Neural progenitor cell (in vitro differentiated cells): ENCODE measurements at regions not wholly inside any gene's neighbourhood (a gene's known extent, or its start where the extent isn't known, plus 50 kb on each side); places are given as distances from the start of the nearest gene placed in this dataset.

ENCODE experiments used
- CTCF ChIP-seq: fragments of 200-600 bp; sonication (generic); IDR thresholded peaks from 2 replicates; pipeline ENCODE4 v1.5.1; 2017; ENCODE audit warnings: antibody characterized with exemption, mild to moderate bottlenecking
- EZH2 ChIP-seq: fragments of 200-600 bp; sonication (generic); IDR thresholded peaks from 2 replicates; pipeline ENCODE4 v1.6.1; 2017; ENCODE audit warnings: antibody characterized with exemption, mild to moderate bottlenecking, moderate library complexity
- EZH2phosphoT487 ChIP-seq: fragments of 200-600 bp; sonication (generic); IDR thresholded peaks from 2 replicates; pipeline ENCODE4 v1.6.1; 2017; ENCODE audit warnings: antibody characterized with exemption

GRCh38 chr3:128551451-128551850 is 58.5 kb upstream of the GATA2 start:
- TF ChIP-seq EZH2 (no peak), CTCF (no peak), EZH2phosphoT487 (no peak)
